ENCODE measurements at regions not wholly inside any gene's neighbourhood (a gene's known extent, or its start where the extent isn't known, plus 50 kb on each side); places are given as distances from the start of the nearest gene placed in this dataset.

- no peak overlapping the region for H3K27ac ChIP-seq
- H3K4me1 ChIP-seq, result no peaks in the 10 kb centered on the region
- H3K36me3 ChIP-seq (replicated peaks in 1 of 2; ENCODE audit: insufficient read depth in 1 of 2, low read depth in 2 of 2), result no peaks in the 10 kb centered on the region
- DNase-seq (no peak), ATAC-seq (no peak)
- no peak overlapping the region for H3K4me3 ChIP-seq
- no peaks in the 10 kb centered on the region for H3K27me3 ChIP-seq
- intact Hi-C loops (cut with DNase I), result no loop called here
- WGBS, 2 donors, result 67 to 70% methylated on average over 1 of the region's 1 CpG
- H3K9me3 ChIP-seq, result no peaks in the 10 kb centered on the region
- TF ChIP-seq CTCF (IDR thresholded peaks at IDR 0.05) (no peak), POLR2A (IDR thresholded peaks at IDR 0.05) (no peak)
Observed at GRCh38 chr12:90331821-90332220, 623.2 kb downstream of the CCER1 start.

- intact Hi-C loops (cut with DNase I), result no loop called here
- ATAC-seq, result no peak
- H3K9me3 ChIP-seq, result no peaks in the 10 kb centered on the region
- TF ChIP-seq CTCF (IDR thresholded peaks at IDR 0.05) (no peak), POLR2A (IDR thresholded peaks at IDR 0.05) (no peak)
- no peaks in the 10 kb centered on the region for H3K27me3 ChIP-seq
- WGBS, 2 donors, result 86 to 90% methylated on average over 3 of the region's 3 CpGs
- no peak for DNase-seq
- no peak overlapping the region for H3K4me3 ChIP-seq
- no peak overlapping the region for H3K27ac ChIP-seq
- H3K4me1 ChIP-seq, result no peaks in the 10 kb centered on the region
- H3K36me3 ChIP-seq (replicated peaks in 1 of 2; ENCODE audit: insufficient read depth in 1 of 2, low read depth in 2 of 2), result no peaks in the 10 kb centered on the region
Observed at GRCh38 chr12:90331262-90331661, 622.6 kb upstream of the ATP2B1 start.

GRCh38 chr12:90327793-90328743 lies 619.4 kb upstream of the ATP2B1 start:
- 64 to 68% methylated on average over 5 of the region's 5 CpGs for WGBS, 2 donors
- no peak overlapping the region for H3K27ac ChIP-seq
- H3K4me1 ChIP-seq, result no peaks in the 10 kb centered on the region
- H3K36me3 ChIP-seq (replicated peaks in 1 of 2; ENCODE audit: insufficient read depth in 1 of 2, low read depth in 2 of 2), result no peaks in the 10 kb centered on the region
- H3K9me3 ChIP-seq, result no peaks in the 10 kb centered on the region
- H3K27me3 ChIP-seq, result no peaks in the 10 kb centered on the region
- TF ChIP-seq CTCF (IDR thresholded peaks at IDR 0.05), result no peak
- no peak for TF ChIP-seq POLR2A (IDR thresholded peaks at IDR 0.05)
- intact Hi-C loops (cut with DNase I), result no loop called here
- ATAC-seq (no peak), DNase-seq (no peak)
- H3K4me3 ChIP-seq, result no peak overlapping the region

DNA sequence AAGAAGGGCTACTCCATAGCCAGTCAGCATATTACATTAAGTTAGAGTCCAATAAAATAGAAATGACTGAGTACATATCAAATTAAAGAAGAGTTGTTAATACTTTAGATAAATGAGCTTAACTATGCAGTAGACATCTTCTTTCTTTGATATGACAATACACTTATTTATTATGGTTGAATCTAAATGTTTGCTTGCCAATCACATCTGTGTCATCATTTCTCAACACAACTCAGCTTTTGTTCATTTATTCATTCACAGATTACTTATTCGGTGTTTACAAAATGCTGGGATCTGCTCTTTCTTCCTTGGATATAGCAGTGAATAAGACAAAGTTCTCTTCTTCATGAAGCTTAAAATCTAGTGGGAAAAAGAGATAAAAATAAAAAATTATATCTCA lies 614.6 kb upstream of the ATP2B1 start:
- no peak overlapping the region for H3K27ac ChIP-seq
- DNase-seq (no peak), ATAC-seq (no peak)
- no peak overlapping the region for H3K4me3 ChIP-seq
- 77 to 84% methylated on average over 1 of the region's 1 CpG for WGBS, 2 donors
- no peaks in the 10 kb centered on the region for H3K9me3 ChIP-seq
- H3K4me1 ChIP-seq, result no peaks in the 10 kb centered on the region
- H3K36me3 ChIP-seq (replicated peaks in 1 of 2; ENCODE audit: insufficient read depth in 1 of 2, low read depth in 2 of 2), result no peaks in the 10 kb centered on the region
- TF ChIP-seq POLR2A (IDR thresholded peaks at IDR 0.05) (no peak), CTCF (IDR thresholded peaks at IDR 0.05) (no peak)
- H3K27me3 ChIP-seq, result no peaks in the 10 kb centered on the region
- intact Hi-C loops (cut with DNase I), result no loop called here

- no peak overlapping the region for H3K4me3 ChIP-seq
- ATAC-seq, result no peak
- no peak overlapping the region for H3K27ac ChIP-seq
- H3K9me3 ChIP-seq, result no peaks in the 10 kb centered on the region
- intact Hi-C loops (cut with DNase I), result no loop called here
- TF ChIP-seq POLR2A (IDR thresholded peaks at IDR 0.05), result no peak
- TF ChIP-seq CTCF (IDR thresholded peaks at IDR 0.05), result no peak
- no peak for DNase-seq
- H3K36me3 ChIP-seq (replicated peaks in 1 of 2; ENCODE audit: insufficient read depth in 1 of 2, low read depth in 2 of 2), result no peaks in the 10 kb centered on the region
- H3K27me3 ChIP-seq, result no peaks in the 10 kb centered on the region
- no peaks in the 10 kb centered on the region for H3K4me1 ChIP-seq
Observed at GRCh38 chr12:90322006-90322405, 613.4 kb upstream of the ATP2B1 start.
